Kidney epithelial cell (primary cell): ENCODE measurements at regions not wholly inside any gene's neighbourhood (a gene's known extent, or its start where the extent isn't known, plus 50 kb on each side); places are given as distances from the start of the nearest gene placed in this dataset.
"Not testable (repeated sequence)": the region's sequence is repeated elsewhere in the genome, so short reads cannot be mapped to it uniquely, and the experiment has no call there.

Source experiments
- DNase-seq: peaks from one replicate; pipeline ENCODE4 v3.0.0-alpha.2; 2010; ENCODE audit warnings: low read depth
- H3K27me3 ChIP-seq: 2 replicates; pipeline ENCODE4 v1.6.0; 2011; ENCODE audit warnings: low read length; ENCODE audit not compliant: control insufficient read depth, insufficient read depth
- H3K36me3 ChIP-seq: 2 replicates; pipeline ENCODE4 v1.5.1; 2011; ENCODE audit warnings: low read length; ENCODE audit not compliant: control insufficient read depth, insufficient read depth
- H3K4me3 ChIP-seq: 2 replicates; pipeline ENCODE4 v1.5.1; 2011; ENCODE audit warnings: low read depth, mild to moderate bottlenecking, control low read depth, low read length
- TF ChIP-seq, protein P1 (sequence below): IDR thresholded peaks from 2 replicates; pipeline ENCODE4 v1.5.1; 2011; ENCODE audit warnings: mild to moderate bottlenecking, moderate library complexity, low read length, control low read depth, inconsistent platforms; ENCODE audit not compliant: insufficient read depth, poor library complexity, severe bottlenecking

DNA sequence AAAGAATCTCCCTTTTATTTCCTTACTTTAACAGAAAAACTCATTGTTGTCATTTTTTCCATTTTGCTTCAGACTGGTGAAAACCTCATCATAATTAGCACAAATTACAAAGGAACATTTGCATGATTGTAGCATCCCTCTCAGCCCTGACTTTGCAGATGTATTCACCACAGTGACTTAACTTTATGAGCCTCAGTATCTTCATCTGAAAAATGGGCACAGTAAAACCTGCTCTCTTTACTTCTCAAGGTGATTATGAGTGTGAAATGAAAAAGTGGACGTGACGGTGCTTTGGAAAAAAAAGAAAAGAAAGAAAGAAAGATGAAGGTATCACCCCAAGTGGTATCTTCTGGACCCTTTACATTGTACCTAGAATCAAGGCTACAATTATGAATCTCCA, 193.4 kb upstream of the TOX3 start:
- TF ChIP-seq, protein P1, sequence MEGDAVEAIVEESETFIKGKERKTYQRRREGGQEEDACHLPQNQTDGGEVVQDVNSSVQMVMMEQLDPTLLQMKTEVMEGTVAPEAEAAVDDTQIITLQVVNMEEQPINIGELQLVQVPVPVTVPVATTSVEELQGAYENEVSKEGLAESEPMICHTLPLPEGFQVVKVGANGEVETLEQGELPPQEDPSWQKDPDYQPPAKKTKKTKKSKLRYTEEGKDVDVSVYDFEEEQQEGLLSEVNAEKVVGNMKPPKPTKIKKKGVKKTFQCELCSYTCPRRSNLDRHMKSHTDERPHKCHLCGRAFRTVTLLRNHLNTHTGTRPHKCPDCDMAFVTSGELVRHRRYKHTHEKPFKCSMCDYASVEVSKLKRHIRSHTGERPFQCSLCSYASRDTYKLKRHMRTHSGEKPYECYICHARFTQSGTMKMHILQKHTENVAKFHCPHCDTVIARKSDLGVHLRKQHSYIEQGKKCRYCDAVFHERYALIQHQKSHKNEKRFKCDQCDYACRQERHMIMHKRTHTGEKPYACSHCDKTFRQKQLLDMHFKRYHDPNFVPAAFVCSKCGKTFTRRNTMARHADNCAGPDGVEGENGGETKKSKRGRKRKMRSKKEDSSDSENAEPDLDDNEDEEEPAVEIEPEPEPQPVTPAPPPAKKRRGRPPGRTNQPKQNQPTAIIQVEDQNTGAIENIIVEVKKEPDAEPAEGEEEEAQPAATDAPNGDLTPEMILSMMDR = no peak
- Histone ChIP-seq H3K4me3 (no peak overlapping the region), H3K27me3 (no peaks in the 10 kb centered on the region), H3K36me3 (no peaks in the 10 kb centered on the region)
- no peak for DNase-seq

DNA sequence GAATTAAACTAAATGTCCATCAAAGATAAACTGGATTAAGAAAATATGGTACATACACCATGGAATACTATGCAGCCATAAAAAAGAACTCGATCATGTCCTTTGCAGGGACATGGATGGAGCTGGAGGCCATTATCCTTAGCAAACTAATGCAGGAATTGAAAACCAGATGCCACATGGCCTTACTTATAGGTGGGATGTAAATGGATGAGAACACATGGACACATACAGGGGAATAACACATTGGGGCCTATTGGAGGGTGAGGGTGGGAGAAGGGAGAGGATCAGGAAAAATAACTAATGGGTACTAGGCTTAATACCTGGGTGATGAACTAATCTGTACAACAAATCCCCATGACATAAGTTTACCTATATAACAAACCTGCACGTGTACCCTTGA, 192.0 kb upstream of the TOX3 start:
- H3K4me3 ChIP-seq, H3K36me3 ChIP-seq, H3K27me3 ChIP-seq, DNase-seq: not testable (repeated sequence)

DNA sequence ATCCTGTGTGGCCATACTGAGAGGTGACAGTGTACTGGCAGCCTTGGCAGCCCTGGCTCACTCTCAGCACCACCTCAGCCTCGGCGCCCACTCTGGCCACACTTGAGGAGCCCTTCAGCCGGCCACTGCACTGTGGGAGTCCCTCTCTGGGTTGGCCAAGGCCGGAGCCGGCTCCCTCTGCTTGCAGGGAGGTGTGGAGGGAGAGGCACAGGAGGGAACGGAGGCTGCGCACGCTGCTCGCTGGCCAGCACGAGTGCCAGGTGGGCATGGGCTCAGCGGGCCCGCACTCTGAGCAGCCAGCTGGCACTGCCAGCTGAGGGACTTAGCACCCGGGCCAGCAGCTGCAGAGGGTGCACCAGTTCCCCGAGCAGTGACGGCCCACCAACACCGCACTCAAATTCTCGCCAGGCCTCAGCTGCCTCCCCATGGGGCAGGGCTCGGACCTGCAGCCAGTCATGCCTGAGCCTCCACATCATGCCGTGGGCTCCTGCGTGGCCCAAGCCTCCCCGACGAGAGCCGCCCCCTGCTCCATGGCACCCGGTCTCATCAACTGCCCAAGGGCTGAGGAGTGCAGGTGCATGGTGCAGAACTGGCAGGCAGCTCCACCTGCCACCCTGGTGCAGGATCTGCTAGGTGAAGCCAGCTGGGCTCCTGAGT, 184.4 kb upstream of the TOX3 start:
- Histone ChIP-seq H3K36me3 (no peaks in the 10 kb centered on the region), H3K4me3 (no peak overlapping the region), H3K27me3 (no peaks in the 10 kb centered on the region)
- no peak for DNase-seq
- TF ChIP-seq, protein P1 = no peak

DNA sequence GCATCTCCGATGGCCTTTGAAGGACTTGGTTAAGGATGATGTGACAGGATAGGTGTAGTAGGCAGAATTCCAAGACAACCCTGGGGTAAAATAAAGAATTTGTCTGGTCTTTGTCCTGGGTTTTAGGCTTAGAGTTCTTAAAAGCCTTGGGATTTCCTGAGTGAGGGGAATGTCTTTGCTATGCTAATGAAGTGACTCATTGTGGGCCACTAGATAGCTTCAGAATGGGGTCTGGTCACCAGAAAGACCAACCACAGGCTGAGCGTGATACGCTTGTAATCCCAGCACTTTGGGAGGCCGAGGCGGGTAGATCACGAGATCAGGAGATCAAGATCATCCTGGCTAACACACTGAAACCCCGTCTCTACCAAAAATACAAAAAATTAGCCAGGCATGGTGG, 182.8 kb upstream of the TOX3 start:
- Histone ChIP-seq H3K27me3 (no peaks in the 10 kb centered on the region), H3K4me3 (no peak overlapping the region), H3K36me3 (no peaks in the 10 kb centered on the region)
- no peak for DNase-seq
- TF ChIP-seq, protein P1 = no peak

DNA sequence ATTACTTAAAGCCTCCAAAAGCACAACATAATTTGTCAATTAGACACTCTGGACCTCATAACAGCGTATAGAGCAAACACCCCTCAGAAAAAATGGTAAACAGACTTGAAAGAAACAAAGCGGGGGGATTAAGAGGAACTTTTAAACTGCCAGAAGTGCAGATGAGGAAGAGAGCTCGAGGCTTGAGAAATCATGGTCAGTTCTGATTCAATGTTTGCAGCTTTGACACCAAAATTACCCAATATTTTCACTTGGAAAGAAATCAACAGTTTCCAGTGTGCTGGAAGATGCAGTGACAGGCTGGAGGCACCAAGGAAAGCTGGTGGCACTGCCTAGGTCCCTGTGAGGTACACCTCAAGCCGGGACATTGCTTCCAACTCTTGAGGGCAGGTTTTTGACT, 180.9 kb upstream of the TOX3 start:
- Histone ChIP-seq H3K27me3 (no peaks in the 10 kb centered on the region), H3K4me3 (no peak overlapping the region), H3K36me3 (no peaks in the 10 kb centered on the region)
- no peak for DNase-seq
- TF ChIP-seq, protein P1 = no peak

DNA sequence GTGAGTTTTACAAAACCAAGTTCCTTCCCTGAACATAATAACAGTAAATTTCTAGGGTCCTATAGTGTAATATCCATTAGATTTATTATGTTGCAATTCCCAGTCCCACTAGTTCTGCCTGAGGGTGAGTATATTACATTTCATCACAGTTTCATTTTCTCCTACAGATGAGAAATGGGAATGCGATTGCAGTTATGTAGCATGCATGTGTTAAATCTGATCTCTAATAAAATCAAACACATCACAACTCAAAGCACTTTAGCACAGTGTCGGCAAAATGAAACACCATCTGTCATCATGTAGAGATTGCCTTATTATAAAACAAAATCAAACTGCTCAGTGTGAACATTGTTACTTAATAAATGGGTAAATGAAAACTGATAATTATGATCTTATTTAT, 180.5 kb upstream of the TOX3 start:
- Histone ChIP-seq H3K27me3 (no peaks in the 10 kb centered on the region), H3K4me3 (no peak overlapping the region), H3K36me3 (no peaks in the 10 kb centered on the region)
- DNase-seq = no peak
- TF ChIP-seq, protein P1 = no peak
